Activated CD4-positive, alpha-beta T cell treated with anti-CD3 and anti-CD28 coated beads, Interleukin-2, Interleukin-6, amounts not matched to agents 100 ng/mL and 50 ng/mL, durations not matched to agents 16 hours and 8 hours (primary cell): ENCODE measurements at regions not wholly inside any gene's neighbourhood (a gene's known extent, or its start where the extent isn't known, plus 50 kb on each side); places are given as distances from the start of the nearest gene placed in this dataset.
"Not testable (repeated sequence)": the region's sequence is repeated elsewhere in the genome, so short reads cannot be mapped to it uniquely, and the experiment has no call there.

ENCODE experiments used
- DNase-seq: peaks from one replicate; pipeline ENCODE4 v3.0.0-alpha.2; 2020

- DNase-seq = no peak
Measured at GRCh38 chr18:27361477-27361876, 176.4 kb upstream of the CHST9 start.

GRCh38 chr18:27355308-27355707 lies 170.2 kb upstream of the CHST9 start:
- no peak for DNase-seq

DNA sequence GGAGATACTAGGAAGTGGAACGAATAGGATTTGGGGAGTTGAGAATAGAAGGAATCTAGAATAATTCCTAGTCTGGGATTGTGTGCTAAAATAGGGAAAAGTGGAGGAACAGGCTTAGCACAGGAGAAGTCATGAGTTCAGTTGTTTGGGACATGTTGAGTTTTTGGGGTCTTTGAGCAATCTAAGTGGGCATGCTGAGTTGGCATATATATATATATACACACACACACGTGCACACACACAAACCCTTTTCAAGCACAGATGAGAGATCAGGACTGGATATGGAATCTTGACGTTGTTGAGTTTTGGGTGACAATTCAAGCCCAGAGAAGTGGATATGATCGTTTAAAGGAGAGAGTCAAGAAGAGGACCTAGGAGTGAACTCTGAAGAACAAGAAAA lies 168.2 kb upstream of the CHST9 start:
- no peak for DNase-seq

DNA sequence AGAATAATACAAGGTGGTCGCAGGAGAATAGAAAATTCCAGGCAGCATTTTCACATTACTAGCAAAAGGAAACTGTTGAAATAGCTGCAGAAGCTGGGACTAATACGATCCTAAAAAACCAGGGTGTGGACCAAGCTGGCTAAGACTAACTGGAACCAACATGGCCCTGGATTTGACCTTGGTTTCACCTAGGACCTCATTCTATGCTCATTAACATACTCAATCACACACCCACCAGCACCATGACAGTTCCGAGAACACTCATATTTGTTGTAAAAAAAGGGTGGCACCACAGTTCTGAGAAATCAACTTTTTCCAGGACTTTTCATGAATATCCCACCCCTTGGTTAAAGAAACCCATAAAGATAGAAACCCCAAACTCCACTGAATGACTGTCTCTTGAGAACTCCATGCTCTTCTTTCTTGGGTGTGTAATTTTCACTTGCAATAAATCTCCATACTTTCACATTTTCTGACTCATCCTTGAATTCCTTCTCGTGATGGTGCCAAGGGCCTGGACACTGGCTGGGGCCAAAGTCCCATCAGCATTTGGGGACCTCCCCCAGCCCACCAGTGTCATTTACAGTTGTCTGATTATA lies 164.3 kb upstream of the CHST9 start:
- no peak for DNase-seq

DNA sequence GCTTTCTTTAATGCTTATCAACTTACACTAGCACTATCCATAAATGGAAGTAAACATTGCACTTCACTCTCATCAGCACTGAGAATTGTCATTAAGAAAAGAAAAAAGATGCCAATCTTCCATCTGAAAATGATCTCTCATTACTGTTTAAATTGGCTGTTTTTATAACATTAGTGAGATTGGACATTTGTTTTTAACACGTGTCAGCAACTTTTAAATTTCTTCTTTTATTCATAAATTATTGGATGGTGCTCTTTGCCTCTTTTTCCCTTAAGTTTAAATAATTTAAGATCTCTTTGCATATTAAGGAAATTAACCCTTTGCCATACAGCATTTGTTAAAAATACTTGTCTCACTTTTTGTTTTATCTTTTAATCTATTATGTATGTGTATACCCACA lies 146.5 kb upstream of the CHST9 start:
- DNase-seq = no peak

DNA sequence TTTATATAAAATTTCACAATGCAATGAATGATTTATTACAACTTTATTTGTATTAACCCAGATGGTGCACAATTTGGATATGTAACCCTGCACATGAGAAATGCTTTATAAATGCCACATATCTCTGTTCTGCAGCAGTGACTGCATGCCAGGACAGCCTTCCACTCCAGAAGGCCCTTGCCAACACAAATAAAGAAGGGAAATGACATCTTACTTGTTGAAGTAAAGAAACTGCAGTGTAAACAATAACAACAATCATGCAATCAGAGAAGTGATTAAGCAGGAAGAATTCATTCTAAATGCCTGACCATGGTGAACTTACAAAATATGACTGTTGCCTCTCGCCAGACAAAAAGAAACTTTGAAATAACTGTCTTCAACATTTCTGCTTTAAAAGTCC lies 129.9 kb upstream of the CHST9 start:
- DNase-seq = no peak

- no peak for DNase-seq
Measured at GRCh38 chr18:27313678-27314077, 128.6 kb upstream of the CHST9 start.

GRCh38 chr18:27312853-27313252 lies 127.7 kb upstream of the CHST9 start:
- no peak for DNase-seq

- DNase-seq = no peak
Measured at GRCh38 chr18:27312153-27312552, 127.0 kb upstream of the CHST9 start.

GRCh38 chr18:27311114-27311513 lies 126.0 kb upstream of the CHST9 start:
- DNase-seq = no peak

DNA sequence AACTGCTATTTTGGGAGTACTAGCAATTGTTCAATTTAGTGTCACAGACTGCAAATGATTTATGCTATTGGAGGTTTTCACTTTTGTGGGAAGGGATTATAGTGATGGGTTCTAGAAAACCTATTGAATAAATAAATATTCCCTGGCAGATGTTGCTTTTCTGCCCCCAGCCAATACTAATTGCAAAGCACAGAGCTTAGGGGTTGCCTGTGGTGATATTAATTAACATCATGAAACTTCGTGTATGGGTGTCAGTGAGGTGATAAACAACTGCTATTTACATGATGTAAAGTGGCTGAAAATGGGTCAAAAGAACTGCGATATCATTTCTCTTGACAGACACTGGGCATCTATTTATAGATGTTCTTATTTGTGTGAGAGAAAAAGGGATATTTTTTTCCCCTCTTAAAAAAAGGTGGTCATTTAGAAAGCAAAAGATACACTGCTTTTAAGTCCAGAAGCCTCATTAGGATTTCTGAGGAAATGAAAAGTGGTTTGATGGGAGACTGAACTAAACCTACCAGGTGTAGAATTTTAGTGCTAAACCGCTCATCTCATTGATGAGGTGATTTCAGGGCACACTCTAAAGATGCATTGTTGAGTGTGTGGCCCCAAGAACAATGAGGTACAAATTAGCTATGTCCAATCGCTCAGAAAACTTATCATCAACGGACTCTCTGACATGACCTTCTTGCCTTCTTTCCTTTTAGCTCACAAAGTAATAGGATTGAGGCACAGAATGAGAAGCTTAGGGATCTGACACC lies 116.7 kb upstream of the CHST9 start:
- DNase-seq = no peak

GRCh38 chr18:27298214-27298804 lies 113.2 kb upstream of the CHST9 start:
- DNase-seq = no peak

DNA sequence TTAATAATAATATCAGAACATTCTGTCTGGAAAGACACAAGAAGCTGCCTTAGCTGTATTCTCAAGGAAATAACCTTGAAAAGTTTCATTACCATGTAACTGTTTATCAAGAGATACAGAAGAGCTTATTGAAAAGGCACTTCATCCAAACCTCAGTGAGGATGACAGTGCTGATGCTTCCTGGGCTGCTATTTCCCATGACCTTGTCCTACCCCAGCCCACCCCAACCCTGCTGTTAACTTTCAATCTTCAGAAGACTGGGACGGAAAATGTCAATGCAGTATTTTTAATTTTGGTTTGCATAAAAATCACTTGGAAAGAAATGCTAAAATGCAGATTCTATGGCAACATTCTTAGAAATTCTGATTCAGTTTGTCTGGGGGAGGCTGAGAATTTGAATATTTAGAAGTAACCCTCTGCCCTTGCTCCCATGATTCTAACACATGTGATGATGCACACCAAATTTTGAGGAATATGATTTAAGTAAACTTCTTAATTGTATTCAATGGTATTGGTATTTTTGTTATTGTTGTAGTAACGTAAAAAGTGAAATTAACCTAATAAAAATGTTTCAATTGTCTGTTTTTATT lies 101.0 kb upstream of the CHST9 start:
- DNase-seq = not testable (repeated sequence)

DNA sequence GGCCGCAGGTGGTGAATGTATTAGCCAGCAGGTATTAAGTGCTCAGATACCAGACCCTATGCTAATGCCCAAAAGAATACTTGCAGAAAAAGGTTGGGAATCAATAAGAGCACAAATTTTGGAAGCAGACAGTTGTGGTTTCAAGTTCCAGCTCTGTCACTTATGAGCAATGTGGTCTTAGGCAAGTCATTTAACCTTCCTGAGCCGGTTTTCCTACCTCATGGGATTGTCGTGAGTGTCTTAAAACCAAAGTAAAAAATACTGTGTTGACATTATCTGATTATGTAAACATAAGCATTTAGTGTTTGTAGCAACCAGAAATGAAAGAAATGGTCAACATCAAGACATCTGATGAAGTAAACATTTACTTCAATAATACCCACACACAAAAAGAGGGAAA lies 93.0 kb upstream of the CHST9 start:
- DNase-seq = no peak

DNA sequence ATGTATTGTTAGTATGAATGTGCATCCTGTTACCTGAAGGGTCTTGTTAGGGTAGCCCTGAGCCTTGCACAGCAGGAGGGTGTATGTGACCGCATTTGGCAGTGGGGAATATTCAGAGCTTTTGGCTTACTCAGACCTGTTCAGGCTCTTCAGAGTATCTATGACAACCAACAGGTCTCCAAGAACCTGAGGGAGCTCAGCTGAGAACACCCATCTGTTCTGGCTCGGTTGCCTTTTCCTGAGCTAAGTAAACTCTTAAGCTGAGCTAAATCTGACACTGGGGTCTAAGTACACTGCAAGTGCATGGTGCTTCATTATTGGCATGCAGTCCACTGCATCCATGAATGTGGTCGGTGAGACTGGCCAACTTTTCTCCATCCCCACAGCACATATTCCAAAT lies 92.4 kb upstream of the CHST9 start:
- no peak for DNase-seq

- no peak for DNase-seq
Measured at GRCh38 chr18:27276886-27277285, 91.8 kb upstream of the CHST9 start.

DNA sequence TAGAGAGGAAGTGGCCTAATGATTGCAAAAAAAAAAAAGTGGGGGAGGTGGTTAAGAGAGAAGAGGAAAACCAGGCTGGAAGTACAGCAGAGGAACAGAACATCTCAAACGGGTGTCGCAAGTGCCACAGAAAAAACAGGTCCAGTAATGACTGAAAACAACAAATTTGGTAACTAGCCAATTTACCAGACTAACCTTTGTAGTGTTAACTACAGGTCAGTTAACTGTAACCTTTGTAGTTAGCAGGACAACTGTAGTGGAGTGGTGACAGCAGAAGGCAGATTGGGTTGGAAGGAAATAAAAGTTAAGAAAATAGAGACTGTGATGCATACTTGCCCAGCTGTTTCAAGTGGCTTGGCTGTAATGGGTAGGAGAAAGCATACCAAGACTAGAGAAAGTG lies 91.4 kb upstream of the CHST9 start:
- DNase-seq = no peak

DNA sequence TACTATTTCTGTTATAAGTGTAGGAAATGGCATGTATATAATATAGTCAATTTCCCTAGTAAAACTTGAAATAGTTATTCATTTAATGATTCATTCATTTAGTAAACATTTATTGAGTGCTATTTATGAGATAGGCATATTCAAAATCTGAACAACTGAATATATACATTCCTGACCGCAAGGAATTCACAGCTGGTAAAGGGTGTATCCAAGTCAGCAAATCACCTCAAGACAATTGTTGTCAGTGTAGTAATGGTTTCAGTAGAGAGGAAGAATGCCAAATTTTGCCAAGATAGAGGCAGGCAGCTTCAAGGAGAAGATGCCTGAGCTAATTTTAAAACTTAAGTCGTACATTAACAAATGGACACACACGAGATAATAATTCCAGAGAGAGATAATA lies 89.8 kb upstream of the CHST9 start:
- DNase-seq = no peak

DNA sequence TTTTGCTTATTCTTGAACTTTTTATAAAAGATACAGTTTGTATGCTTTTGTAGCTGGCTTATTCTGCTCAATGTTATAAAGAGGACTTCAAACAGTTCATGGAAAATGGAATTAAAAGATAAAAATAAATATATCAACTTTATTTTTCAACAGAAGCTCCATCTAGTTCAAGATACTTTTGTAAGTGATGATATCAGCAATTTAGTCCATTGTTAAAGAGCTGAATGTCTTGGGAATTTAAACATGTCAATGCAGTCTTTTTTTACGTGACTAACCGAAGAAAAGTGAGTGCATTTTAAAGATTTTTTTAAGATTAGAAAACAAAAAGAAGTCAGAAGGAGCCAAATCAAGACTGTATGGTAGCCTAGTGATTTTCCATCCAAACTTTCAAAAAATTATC lies 85.4 kb upstream of the CHST9 start:
- DNase-seq = no peak

DNA sequence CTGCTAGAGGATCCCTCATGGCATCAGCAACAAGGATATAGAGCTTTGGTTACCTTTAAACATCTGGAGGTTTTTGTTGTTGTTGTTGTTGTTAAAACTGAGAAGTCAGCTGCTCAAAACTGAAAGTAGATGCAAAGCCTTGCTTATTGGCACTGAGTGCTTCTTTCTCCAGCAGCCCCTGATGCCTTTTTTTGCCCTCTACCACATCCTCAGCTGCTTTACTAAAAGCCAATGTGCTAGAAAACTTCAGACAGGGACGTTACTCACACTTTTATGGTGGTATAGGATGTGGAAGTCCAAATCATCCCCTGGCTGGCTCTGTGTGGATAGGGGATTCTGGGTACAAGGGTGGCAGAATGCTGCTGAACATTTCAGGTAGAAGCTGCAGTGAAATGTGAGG lies 78.3 kb upstream of the CHST9 start:
- DNase-seq = no peak

- no peak for DNase-seq
Measured at GRCh38 chr18:27261769-27262549, 76.9 kb upstream of the CHST9 start.

DNA sequence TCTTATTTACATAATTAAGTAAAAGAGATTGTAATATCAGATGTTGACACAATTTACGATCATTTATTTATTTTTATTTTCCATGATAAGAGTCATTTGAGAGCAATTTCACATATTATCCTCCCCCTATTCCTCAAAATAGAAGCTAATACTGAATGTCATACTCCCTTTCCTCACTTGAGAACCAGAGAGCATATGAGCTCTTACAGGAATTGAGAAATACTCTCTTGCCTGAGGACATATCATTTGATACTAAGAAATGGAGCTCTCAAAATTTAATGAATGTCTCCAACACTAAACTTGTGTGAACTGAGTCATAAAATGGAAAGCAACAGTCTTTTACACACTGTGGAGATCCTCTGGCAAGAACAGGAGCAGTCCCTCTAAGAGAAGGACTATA lies 68.5 kb upstream of the CHST9 start:
- no peak for DNase-seq

DNA sequence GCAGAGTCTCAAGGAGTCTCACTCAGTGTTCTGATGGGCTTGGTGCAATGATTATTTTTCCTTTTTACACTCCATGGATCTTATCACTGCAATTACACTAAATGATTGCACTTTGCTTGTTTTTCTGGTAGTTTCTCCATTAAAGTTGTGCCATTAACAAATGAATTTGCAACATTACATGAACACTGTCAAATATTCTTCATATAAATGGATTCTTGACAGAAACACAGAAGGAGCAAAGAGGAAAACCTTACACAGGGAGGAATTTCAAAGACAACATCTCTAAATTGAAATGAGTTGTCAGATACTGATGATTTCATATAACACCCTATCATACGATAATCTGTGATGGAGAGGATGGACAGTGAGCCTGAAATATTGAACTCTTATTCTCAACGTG lies 65.4 kb upstream of the CHST9 start:
- DNase-seq = no peak
